HFFc6 (cell line): ENCODE measurements at regions not wholly inside any gene's neighbourhood (a gene's known extent, or its start where the extent isn't known, plus 50 kb on each side); places are given as distances from the start of the nearest gene placed in this dataset.

ENCODE experiments used
- DNase-seq: peaks from one replicate; pipeline ENCODE4 v3.0.0-alpha.2; 2018
- H3K27ac Mint-ChIP-seq: 2 replicates; pipeline ENCODE4 v1.8.0; 2020; ENCODE audit warnings: mild to moderate bottlenecking, mixed read lengths
- H3K27me3 Mint-ChIP-seq: 2 replicates; pipeline ENCODE4 v1.8.0; 2021; ENCODE audit warnings: mild to moderate bottlenecking, moderate library complexity, mixed read lengths; ENCODE audit not compliant: insufficient read depth
- H3K36me3 Mint-ChIP-seq: 2 replicates; pipeline ENCODE4 v1.8.0; 2021; ENCODE audit warnings: low read depth, mixed read lengths
- H3K4me1 Mint-ChIP-seq: 2 replicates; pipeline ENCODE4 v1.8.0; 2020; ENCODE audit warnings: low read depth, mixed read lengths
- H3K4me3 Mint-ChIP-seq: 2 replicates; pipeline ENCODE4 v1.8.0; 2020; ENCODE audit warnings: mild to moderate bottlenecking, moderate library complexity, mixed read lengths
- H3K9me3 Mint-ChIP-seq: 2 replicates; pipeline ENCODE4 v1.8.0; 2020; ENCODE audit warnings: mild to moderate bottlenecking, mixed read lengths
- CTCF ChIP-seq: fragments of 200-600 bp; sonication (generic); IDR thresholded peaks from 2 replicates; pipeline ENCODE4 v1.5.0; 2021; ENCODE audit warnings: antibody characterized with exemption, mild to moderate bottlenecking

DNA sequence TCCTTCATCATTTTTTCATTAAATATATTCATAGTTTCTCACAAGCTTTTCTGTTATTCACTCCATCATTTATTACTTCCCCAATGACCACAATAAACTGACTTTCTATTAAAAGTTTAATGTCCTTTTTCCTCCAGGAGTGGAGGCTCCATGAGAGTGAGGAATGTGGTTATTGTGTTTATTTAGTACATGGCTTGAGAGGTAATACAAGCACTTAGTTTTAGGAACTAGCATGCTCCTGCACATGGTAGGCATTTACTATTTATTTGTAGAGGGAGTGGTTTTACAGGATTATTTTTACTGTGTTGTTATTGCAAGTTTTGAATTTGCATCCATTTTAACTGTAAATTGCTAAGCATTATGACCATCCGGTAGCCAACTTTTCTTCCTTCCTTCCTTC is 412.9 kb upstream of the SUCLG2 start:
- Mint-ChIP-seq H3K27me3 (no peaks in the 10 kb centered on the region), H3K4me1 (no peaks in the 10 kb centered on the region), H3K36me3 (no peaks in the 10 kb centered on the region), H3K9me3 (peaks cover 26% of the 10 kb centered on the region), H3K4me3 (no peak overlapping the region), H3K27ac (no peak overlapping the region)
- no peak for DNase-seq
- TF ChIP-seq CTCF = no peak

DNA sequence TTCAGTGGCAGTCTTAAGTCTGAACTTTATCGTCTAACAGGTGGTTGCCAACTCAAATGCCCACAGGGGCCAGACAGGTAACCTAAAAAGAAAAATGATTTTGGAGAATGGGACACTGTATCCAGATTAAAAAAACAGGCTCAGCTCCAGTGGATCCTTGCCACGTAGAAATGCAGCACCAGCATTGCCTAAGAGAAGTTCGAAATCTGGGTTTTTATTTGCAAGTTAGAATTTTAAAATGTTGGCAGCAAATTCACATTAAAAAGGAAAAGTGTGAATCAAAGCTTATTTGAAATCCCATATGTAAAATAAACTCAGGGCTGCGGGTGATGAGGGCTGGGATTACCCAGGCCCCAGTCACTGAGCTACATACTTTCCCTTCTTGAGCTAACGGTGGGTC is 408.5 kb upstream of the SUCLG2 start:
- Mint-ChIP-seq H3K9me3 (peaks cover 30% of the 10 kb centered on the region), H3K36me3 (no peaks in the 10 kb centered on the region), H3K27me3 (peaks cover 2% of the 10 kb centered on the region; the same call in 1 of the 2 replicates), H3K27ac (no peak overlapping the region), H3K4me1 (no peaks in the 10 kb centered on the region), H3K4me3 (no peak overlapping the region)
- DNase-seq = no peak
- no peak for TF ChIP-seq CTCF

GRCh38 chr3:68060910-68061309 is 406.5 kb upstream of the SUCLG2 start:
- Mint-ChIP-seq H3K27me3 (peaks cover 2% of the 10 kb centered on the region; the same call in 1 of the 2 replicates), H3K4me1 (no peaks in the 10 kb centered on the region), H3K9me3 (peaks cover 26% of the 10 kb centered on the region), H3K36me3 (no peaks in the 10 kb centered on the region), H3K27ac (no peak overlapping the region), H3K4me3 (no peak overlapping the region)
- DNase-seq = no peak
- TF ChIP-seq CTCF = no peak

GRCh38 chr3:68060191-68060590 is 405.8 kb upstream of the SUCLG2 start:
- Mint-ChIP-seq H3K4me3 (no peak overlapping the region), H3K27ac (no peak overlapping the region), H3K27me3 (peaks cover 2% of the 10 kb centered on the region; the same call in 1 of the 2 replicates), H3K36me3 (no peaks in the 10 kb centered on the region), H3K9me3 (peaks cover 26% of the 10 kb centered on the region), H3K4me1 (no peaks in the 10 kb centered on the region)
- no peak for DNase-seq
- no peak for TF ChIP-seq CTCF

DNA sequence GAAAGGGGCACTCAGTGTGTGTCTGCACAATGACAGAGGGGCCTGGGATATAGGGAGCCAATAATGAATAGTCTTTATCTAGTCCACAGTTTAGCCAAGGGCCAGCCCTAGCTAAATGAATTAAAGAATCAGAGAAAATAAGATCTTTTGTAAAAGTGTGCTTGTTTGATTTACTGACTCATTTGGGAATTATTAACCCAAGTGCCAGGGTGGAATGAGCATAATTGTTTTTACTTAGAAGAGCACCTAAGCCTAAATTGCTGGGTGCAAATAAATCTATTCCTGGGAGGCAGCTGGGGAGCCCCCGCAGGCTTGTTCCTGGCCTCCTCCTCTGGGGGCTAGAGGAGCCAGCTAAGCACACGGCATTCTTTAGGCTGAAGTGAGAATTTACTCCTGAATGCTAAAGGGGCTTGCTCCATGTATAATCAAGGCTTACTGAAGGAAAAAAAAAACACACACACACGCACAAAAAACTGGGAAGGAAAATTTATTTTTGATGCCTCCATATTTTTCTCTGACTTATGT is 405.3 kb upstream of the SUCLG2 start:
- no peak for TF ChIP-seq CTCF
- no peak for DNase-seq
- Mint-ChIP-seq H3K27ac (no peak overlapping the region), H3K36me3 (no peaks in the 10 kb centered on the region), H3K4me3 (no peak overlapping the region), H3K9me3 (peaks cover 26% of the 10 kb centered on the region), H3K27me3 (peaks cover 2% of the 10 kb centered on the region; the same call in 1 of the 2 replicates), H3K4me1 (no peaks in the 10 kb centered on the region)
